Endothelial cell of umbilical vein (primary cell): ENCODE measurements at regions not wholly inside any gene's neighbourhood (a gene's known extent, or its start where the extent isn't known, plus 50 kb on each side); places are given as distances from the start of the nearest gene placed in this dataset.

Source experiments
- BruUV-seq: library from RNA; stranded (reverse); fragments of 400-500 nt; replicated peaks from 2 replicates; lab custom pipeline; 2021; lab: Mats Ljungman, UMichigan
- CTCF ChIA-PET: fragments of 300-600, 350-600 bp; sonication (Branson Sonifier 250); formaldehyde crosslinking; loops from one replicate; lab custom pipeline; 2021; ENCODE audit warnings: antibody characterized with exemption, inconsistent platforms; lab: Charles Lee
- POLR2A ChIA-PET: fragments of 300-600, 350-600 bp; sonication (Branson Sonifier 250); formaldehyde crosslinking; loops from one replicate; lab custom pipeline; 2021; ENCODE audit warnings: antibody characterized with exemption, inconsistent platforms; lab: Charles Lee
- DNase-seq: peaks from one replicate; pipeline ENCODE4 v3.0.0-alpha.2; 2011; ENCODE audit warnings: low read depth, low spot score
- FAIRE-seq: peaks from 2 replicates; lab custom pipeline; 2011; peaks lifted over from hg19 to GRCh38; lab: Jason Lieb, UNC
- H2AFZ ChIP-seq: 2 replicates; pipeline ENCODE4 v1.6.0; 2012; ENCODE audit warnings: low read depth, low read length, control low read depth, inconsistent platforms
- H3K27ac ChIP-seq: 2 replicates; pipeline ENCODE4 v1.5.1; 2011; ENCODE audit warnings: low read depth, mild to moderate bottlenecking, control low read depth, low read length, moderate library complexity; ENCODE audit not compliant: insufficient read depth
- H3K27me3 ChIP-seq, 2 experiments: 2 replicates each; pipeline versions ENCODE4 v1.6.0 to v1.6.1; 2011; ENCODE audit warnings: low read length in 2 of 2, mixed read lengths in 1 of 2; ENCODE audit not compliant: control insufficient read depth in 2 of 2, insufficient read depth in 2 of 2
- H3K36me3 ChIP-seq, 2 experiments: 2 replicates in 1 of 2; 3 replicates in 1 of 2; pipeline ENCODE4 v1.5.1; 2011; ENCODE audit warnings: low read length in 2 of 2, mild to moderate bottlenecking in 1 of 2, moderate library complexity in 1 of 2; ENCODE audit not compliant: control insufficient read depth in 2 of 2, insufficient read depth in 2 of 2; ENCODE audit errors: extremely low read depth in 1 of 2
- H3K4me1 ChIP-seq: 3 replicates; pipeline ENCODE4 v1.5.1; 2011; ENCODE audit warnings: mild to moderate bottlenecking, low read length; ENCODE audit not compliant: control insufficient read depth, insufficient read depth; ENCODE audit errors: extremely low read depth
- H3K4me2 ChIP-seq: 2 replicates; pipeline ENCODE4 v1.6.1; 2011; ENCODE audit warnings: low read length, control low read depth, mixed read lengths; ENCODE audit not compliant: insufficient read depth
- H3K4me3 ChIP-seq, 3 experiments: fragments of 200-600 bp in 1 of 3; sonication (generic), shearing (Covaris generic) in 1 of 3; replicated peaks in 1 of 3; 2 replicates each; pipeline ENCODE4 v1.5.1; 2011 to 2016; ENCODE audit warnings: control low read depth in 3 of 3, low read length in 3 of 3, mild to moderate bottlenecking in 2 of 3, inconsistent platforms in 1 of 3, low read depth in 1 of 3, moderate library complexity in 1 of 3; ENCODE audit not compliant: insufficient read depth in 1 of 3
- H3K79me2 ChIP-seq: 2 replicates; pipeline ENCODE4 v1.6.0; 2012; ENCODE audit warnings: low read length, inconsistent platforms; ENCODE audit not compliant: control insufficient read depth, insufficient read depth
- H3K9ac ChIP-seq: replicated peaks from 2 replicates; pipeline ENCODE3; 2011; ENCODE audit warnings: low read length, control low read depth; ENCODE audit not compliant: insufficient read depth; ENCODE audit errors: extremely low read depth
- H3K9me1 ChIP-seq: replicated peaks from 3 replicates; pipeline ENCODE4 v1.6.0; 2011; ENCODE audit warnings: mild to moderate bottlenecking, low read length; ENCODE audit not compliant: control insufficient read depth, insufficient read depth; ENCODE audit errors: extremely low read depth
- H3K9me3 ChIP-seq: replicated peaks from 2 replicates; pipeline ENCODE4 v1.5.1; 2012; ENCODE audit warnings: low read length, inconsistent platforms; ENCODE audit not compliant: control insufficient read depth, insufficient read depth
- H4K20me1 ChIP-seq: replicated peaks from 2 replicates; pipeline ENCODE3; 2011; ENCODE audit warnings: mild to moderate bottlenecking, low read length; ENCODE audit not compliant: control insufficient read depth, insufficient read depth; ENCODE audit errors: extremely low read depth
- EZH2 ChIP-seq: IDR thresholded peaks from 2 replicates; pipeline ENCODE4 v1.6.1; 2012; ENCODE audit warnings: borderline replicate concordance, low read depth, mild to moderate bottlenecking, moderate library complexity, low read length, inconsistent platforms; ENCODE audit not compliant: severe bottlenecking
- FOS ChIP-seq: IDR thresholded peaks from 2 replicates; pipeline ENCODE4 v1.6.1; 2011; ENCODE audit warnings: mild to moderate bottlenecking, low read length, moderate library complexity, borderline replicate concordance; ENCODE audit not compliant: insufficient read depth
- POLR2A ChIP-seq: IDR thresholded peaks from 2 replicates; pipeline ENCODE4 v1.6.1; 2012; ENCODE audit warnings: low read depth, mild to moderate bottlenecking, control low read depth, low read length
- POLR2AphosphoS5 ChIP-seq: IDR thresholded peaks from 2 replicates; pipeline ENCODE4 v1.6.1; 2012; ENCODE audit warnings: low read depth, mild to moderate bottlenecking, control low read depth, low read length, moderate library complexity; ENCODE audit not compliant: insufficient read depth
- dilution Hi-C: fragments of 300-500 bp; cut with MboI; formaldehyde crosslinking; loops from one replicate; pipeline ENCODE4 v1.15.0; 2019; ENCODE audit warnings: low sequenced_read_pairs; ENCODE audit not compliant: extremely low pct_ligation_motif_present
- intact Hi-C: fragments of 100-400 bp; cut with micrococcal nuclease; formaldehyde crosslinking; loops from one replicate; pipeline ENCODE4 v1.10.0; 2022
- TF ChIP-seq, protein P1 (sequence below), 2 donors: IDR thresholded peaks; 1 replicate in 1 of 2; 2 replicates in 1 of 2; pipeline ENCODE4 v1.5.1; 2011; ENCODE audit warnings: low read length in 2 of 2, mild to moderate bottlenecking in 2 of 2, moderate library complexity in 2 of 2, control low read depth in 1 of 2, inconsistent platforms in 1 of 2, low read depth in 1 of 2; ENCODE audit not compliant: insufficient read depth in 1 of 2; ENCODE audit errors: extremely low read depth in 1 of 2
- TF ChIP-seq, protein P2 (sequence below): IDR thresholded peaks from 2 replicates; pipeline ENCODE4 v1.6.1; 2011; ENCODE audit not compliant: insufficient read depth, insufficient read length

DNA sequence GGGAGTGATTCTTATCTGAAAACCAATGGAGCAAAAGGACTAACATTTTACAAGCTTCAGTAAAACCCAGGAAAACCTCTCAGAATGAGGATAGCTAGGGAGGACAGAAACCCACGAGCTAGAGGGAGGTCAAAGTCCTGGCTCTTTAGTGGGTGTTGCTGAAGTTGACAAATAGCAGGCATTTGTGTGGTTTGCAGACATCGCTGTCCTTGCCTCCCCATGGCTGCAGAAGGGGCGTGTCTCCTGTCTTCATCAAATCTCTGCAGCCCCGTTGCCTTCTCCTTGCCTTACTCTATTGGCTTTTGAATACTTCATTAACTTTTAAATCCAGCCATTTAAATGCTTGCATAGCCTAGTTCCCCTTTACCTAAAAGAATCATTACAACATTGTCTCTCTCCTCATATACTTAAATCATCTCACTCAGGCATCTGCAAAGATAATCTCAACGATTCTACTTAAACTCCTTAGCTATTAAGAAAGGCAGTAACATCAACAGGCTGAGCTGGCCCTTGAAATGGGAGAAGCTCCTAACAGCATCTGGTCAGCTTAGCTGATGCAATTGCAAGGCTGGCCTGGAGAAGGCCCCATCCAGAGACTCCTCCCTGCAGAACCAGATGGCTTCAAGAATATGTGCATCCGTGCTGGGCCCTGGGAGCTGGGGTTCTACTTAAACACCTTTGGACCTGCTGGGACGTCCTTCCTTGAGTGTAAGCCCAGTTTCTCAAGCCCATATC is 152.8 kb upstream of the TAS2R1 start:
- no peaks in the 10 kb centered on the region for H3K36me3 ChIP-seq
- ChIA-PET CTCF (no interaction called here), POLR2A (no interaction called here)
- H3K4me3 ChIP-seq = no peak overlapping the region
- no peaks in the 10 kb centered on the region for H3K9me3 ChIP-seq
- H3K4me1 ChIP-seq = no peaks in the 10 kb centered on the region
- TF ChIP-seq, protein P1, sequence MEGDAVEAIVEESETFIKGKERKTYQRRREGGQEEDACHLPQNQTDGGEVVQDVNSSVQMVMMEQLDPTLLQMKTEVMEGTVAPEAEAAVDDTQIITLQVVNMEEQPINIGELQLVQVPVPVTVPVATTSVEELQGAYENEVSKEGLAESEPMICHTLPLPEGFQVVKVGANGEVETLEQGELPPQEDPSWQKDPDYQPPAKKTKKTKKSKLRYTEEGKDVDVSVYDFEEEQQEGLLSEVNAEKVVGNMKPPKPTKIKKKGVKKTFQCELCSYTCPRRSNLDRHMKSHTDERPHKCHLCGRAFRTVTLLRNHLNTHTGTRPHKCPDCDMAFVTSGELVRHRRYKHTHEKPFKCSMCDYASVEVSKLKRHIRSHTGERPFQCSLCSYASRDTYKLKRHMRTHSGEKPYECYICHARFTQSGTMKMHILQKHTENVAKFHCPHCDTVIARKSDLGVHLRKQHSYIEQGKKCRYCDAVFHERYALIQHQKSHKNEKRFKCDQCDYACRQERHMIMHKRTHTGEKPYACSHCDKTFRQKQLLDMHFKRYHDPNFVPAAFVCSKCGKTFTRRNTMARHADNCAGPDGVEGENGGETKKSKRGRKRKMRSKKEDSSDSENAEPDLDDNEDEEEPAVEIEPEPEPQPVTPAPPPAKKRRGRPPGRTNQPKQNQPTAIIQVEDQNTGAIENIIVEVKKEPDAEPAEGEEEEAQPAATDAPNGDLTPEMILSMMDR (IDR thresholded peaks at IDR 0.05; ENCODE audit: extremely low read depth in 1 of 2, insufficient read depth in 1 of 2, low read depth in 1 of 2, low read length in 2 of 2) = no peak
- TF ChIP-seq, protein P2, sequence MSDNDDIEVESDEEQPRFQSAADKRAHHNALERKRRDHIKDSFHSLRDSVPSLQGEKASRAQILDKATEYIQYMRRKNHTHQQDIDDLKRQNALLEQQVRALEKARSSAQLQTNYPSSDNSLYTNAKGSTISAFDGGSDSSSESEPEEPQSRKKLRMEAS = no peak
- TF ChIP-seq POLR2AphosphoS5 = no peak
- no peak for TF ChIP-seq EZH2
- TF ChIP-seq POLR2A = no peak
- TF ChIP-seq FOS = no peak
- intact Hi-C loops (no loop called here), dilution Hi-C loops (no loop called here)
- no peaks in the 10 kb centered on the region for H3K79me2 ChIP-seq
- FAIRE-seq = no peak
- H3K27ac ChIP-seq = no peak overlapping the region
- no peaks in the 10 kb centered on the region for H3K9me1 ChIP-seq
- no peak overlapping the region for H3K4me2 ChIP-seq
- no peak overlapping the region for H2AFZ ChIP-seq
- BruUV-seq = no TSS peak
- no peak overlapping the region for H3K9ac ChIP-seq
- DNase-seq = no peak
- no peaks in the 10 kb centered on the region for H4K20me1 ChIP-seq
- H3K27me3 ChIP-seq = no peaks in the 10 kb centered on the region
